ENCODE measurements at regions not wholly inside any gene's neighbourhood (a gene's known extent, or its start where the extent isn't known, plus 50 kb on each side); places are given as distances from the start of the nearest gene placed in this dataset.

DNA sequence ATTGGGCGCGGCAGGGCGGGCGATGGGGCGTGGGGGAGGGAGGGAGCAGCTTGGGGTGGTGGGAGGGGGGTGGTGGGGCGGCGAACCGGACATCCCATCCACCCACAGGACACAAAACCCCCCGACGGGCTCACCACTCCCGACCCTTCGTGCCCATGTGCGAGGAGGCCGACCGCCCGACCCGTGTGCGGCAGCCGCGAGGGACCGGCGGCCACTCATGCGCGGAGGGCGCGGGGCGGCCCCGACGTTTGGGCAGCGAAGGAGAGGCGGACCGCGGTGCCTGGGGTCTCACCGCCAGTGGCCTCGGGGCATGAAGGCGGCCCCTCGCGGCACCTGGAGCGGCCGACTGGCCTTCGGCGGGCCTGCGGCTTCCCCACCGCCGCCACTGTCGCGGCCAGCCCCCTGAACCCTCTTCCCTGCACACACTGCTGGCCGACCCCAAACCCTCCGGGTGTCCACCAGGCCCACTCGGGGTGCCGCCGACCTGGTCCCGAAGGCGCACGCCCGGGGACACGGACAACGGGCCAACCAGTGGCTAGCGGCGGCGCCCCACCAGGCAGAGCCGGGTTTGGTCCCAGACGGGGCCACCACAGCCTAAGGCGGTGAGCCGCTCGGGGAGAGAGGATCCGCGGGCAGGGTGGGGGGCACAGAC is 94.6 kb upstream of the ANKRD30BL start:
- TF ChIP-seq, protein P1, sequence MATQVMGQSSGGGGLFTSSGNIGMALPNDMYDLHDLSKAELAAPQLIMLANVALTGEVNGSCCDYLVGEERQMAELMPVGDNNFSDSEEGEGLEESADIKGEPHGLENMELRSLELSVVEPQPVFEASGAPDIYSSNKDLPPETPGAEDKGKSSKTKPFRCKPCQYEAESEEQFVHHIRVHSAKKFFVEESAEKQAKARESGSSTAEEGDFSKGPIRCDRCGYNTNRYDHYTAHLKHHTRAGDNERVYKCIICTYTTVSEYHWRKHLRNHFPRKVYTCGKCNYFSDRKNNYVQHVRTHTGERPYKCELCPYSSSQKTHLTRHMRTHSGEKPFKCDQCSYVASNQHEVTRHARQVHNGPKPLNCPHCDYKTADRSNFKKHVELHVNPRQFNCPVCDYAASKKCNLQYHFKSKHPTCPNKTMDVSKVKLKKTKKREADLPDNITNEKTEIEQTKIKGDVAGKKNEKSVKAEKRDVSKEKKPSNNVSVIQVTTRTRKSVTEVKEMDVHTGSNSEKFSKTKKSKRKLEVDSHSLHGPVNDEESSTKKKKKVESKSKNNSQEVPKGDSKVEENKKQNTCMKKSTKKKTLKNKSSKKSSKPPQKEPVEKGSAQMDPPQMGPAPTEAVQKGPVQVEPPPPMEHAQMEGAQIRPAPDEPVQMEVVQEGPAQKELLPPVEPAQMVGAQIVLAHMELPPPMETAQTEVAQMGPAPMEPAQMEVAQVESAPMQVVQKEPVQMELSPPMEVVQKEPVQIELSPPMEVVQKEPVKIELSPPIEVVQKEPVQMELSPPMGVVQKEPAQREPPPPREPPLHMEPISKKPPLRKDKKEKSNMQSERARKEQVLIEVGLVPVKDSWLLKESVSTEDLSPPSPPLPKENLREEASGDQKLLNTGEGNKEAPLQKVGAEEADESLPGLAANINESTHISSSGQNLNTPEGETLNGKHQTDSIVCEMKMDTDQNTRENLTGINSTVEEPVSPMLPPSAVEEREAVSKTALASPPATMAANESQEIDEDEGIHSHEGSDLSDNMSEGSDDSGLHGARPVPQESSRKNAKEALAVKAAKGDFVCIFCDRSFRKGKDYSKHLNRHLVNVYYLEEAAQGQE (IDR thresholded peaks at IDR 0.05; ENCODE audit: low read depth) = no peak
- TF ChIP-seq FOXM1 (IDR thresholded peaks at IDR 0.05; ENCODE audit: borderline replicate concordance, low read depth) (no peak), RAD21 (IDR thresholded peaks at IDR 0.05; ENCODE audit: low read depth) (no peak), TCF12 (IDR thresholded peaks at IDR 0.05; ENCODE audit: low read depth) (no peak), EGR1 (IDR thresholded peaks at IDR 0.05) (no peak), NFIC (IDR thresholded peaks at IDR 0.05) (no peak), CEBPB (IDR thresholded peaks at IDR 0.05) (no peak)

DNA sequence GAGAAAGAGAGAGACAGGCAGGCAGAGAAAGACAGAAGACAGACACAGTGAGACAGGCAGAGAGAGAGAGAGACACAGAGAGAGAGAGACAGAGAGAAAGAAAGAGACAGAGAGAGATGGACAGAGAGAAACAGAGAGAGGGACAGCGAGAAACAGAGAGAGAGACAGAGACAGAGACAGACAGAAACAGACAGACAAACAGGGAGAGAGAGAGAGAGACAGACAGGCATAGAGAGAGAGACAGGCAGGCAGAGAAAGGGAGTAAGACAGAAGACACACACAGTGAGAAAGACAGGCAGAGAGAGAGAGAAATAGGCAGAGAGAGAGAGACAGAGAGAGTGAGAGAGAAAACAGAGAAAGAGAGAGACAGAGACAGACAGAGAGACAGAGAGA is 105.3 kb upstream of the ANKRD30BL start:
- TF ChIP-seq EP300 (IDR thresholded peaks at IDR 0.05; ENCODE audit: borderline replicate concordance) = no peak
- no peak for TF ChIP-seq TCF12 (IDR thresholded peaks at IDR 0.05; ENCODE audit: low read depth)

DNA sequence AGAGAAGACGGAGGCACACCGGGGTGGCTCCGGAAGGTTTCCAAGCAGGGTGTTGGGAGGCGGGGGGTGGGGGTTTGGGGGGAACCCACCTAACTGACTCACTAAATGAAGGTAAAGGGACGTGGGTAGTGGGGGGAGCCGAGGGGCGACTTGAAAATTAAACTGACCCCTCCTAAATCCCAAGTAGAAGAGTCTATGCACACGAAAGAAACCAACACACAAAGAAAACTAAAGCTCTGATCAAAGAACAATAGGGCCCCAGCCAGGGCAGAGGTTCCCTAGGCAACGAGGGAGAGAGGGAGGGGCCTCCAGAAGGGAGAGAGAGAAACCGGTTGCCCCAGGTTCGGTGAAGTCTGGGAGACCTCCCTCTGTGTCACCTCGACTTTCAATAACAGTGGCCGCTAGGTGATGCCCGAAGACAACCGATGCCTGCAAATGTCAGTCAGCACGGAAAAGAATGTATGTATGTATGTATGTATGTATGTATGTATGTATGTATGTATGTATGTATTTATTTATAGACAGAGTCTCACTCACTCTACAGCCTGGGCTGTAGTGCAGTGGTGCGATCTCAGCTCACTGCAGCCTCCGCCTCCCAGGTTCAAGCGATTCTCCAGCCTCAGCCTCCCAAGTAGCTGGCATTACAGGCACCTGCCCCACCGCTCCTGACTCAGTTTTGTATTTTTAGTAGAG is 106.7 kb upstream of the ANKRD30BL start:
- TF ChIP-seq RAD21 (IDR thresholded peaks at IDR 0.05; ENCODE audit: low read depth) = peak; percentile 77

DNA sequence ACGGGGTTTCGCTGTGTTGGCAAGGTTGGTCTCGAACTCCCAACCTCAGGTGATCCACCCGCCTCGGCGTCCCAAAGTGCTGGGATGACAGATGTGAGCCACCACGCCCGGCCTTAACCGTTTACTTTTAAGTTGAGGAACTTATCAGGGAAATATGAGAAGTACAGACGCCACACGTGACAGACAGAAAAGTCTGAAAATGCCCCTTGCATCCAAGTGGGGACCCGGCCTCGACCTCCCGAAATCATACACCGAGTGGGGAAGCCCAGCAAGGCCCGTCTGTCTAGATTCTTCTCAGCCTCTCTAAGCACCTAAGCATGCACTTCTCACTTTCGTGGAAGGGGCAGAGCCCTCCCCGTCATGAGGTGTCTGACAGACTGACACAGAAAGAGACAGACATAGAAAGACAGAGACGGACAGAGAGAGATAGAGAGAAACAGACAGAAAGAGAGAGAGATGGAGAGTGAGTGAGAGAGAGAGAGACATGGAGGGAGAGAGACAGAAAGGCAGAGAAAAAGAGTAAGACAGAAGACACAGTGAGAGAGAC is 107.3 kb upstream of the ANKRD30BL start:
- TF ChIP-seq CEBPB (IDR thresholded peaks at IDR 0.05) = no peak
- TF ChIP-seq, protein P2, sequence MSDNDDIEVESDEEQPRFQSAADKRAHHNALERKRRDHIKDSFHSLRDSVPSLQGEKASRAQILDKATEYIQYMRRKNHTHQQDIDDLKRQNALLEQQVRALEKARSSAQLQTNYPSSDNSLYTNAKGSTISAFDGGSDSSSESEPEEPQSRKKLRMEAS (IDR thresholded peaks at IDR 0.05) = no peak
- TF ChIP-seq CREB1 (IDR thresholded peaks at IDR 0.05; ENCODE audit: low read depth) = no peak
- TF ChIP-seq, protein P3, sequence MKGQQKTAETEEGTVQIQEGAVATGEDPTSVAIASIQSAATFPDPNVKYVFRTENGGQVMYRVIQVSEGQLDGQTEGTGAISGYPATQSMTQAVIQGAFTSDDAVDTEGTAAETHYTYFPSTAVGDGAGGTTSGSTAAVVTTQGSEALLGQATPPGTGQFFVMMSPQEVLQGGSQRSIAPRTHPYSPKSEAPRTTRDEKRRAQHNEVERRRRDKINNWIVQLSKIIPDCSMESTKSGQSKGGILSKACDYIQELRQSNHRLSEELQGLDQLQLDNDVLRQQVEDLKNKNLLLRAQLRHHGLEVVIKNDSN (IDR thresholded peaks at IDR 0.05) = no peak
- TF ChIP-seq, protein P1 (IDR thresholded peaks at IDR 0.05; ENCODE audit: low read depth) = no peak
- no peak for TF ChIP-seq TEAD4 (IDR thresholded peaks at IDR 0.05)
- no peak for TF ChIP-seq EP300 (IDR thresholded peaks at IDR 0.05; ENCODE audit: borderline replicate concordance)
- TF ChIP-seq YY1 (IDR thresholded peaks at IDR 0.05; ENCODE audit: low read depth) = no peak
- no peak for TF ChIP-seq NFIC (IDR thresholded peaks at IDR 0.05)
- TF ChIP-seq ZBTB7A (IDR thresholded peaks at IDR 0.05; ENCODE audit: low read depth) = no peak
- TF ChIP-seq TAF1 (IDR thresholded peaks at IDR 0.05; ENCODE audit: low read depth) = no peak
- no peak for TF ChIP-seq FOXM1 (IDR thresholded peaks at IDR 0.05; ENCODE audit: borderline replicate concordance, low read depth)
- no peak for TF ChIP-seq RAD21 (IDR thresholded peaks at IDR 0.05; ENCODE audit: low read depth)

DNA sequence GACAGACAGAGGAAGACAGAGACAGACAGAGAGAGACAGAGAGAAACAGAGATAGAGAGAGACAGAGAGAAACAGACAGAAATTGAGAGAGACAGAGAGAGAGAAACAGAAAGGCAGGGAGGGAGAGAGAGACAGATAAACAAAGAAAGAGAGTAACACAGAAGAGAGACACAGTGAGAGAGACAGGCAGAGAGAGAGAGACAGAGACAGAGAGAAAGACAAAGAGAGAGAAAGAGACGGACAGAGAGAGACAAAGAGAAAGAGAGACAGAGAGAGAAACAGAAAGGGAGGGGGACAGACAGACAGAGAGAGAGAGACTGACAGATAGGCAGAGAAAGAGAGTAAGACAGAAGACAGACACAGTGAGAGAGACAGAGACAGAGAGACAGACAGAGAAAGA is 108.5 kb upstream of the ANKRD30BL start:
- TF ChIP-seq EP300 (IDR thresholded peaks at IDR 0.05; ENCODE audit: borderline replicate concordance) (no peak), TEAD4 (IDR thresholded peaks at IDR 0.05) (no peak), CEBPB (IDR thresholded peaks at IDR 0.05) (no peak), RAD21 (IDR thresholded peaks at IDR 0.05; ENCODE audit: low read depth) (no peak), TCF12 (IDR thresholded peaks at IDR 0.05; ENCODE audit: low read depth) (no peak), EGR1 (IDR thresholded peaks at IDR 0.05) (no peak), FOXM1 (IDR thresholded peaks at IDR 0.05; ENCODE audit: borderline replicate concordance, low read depth) (no peak), YY1 (IDR thresholded peaks at IDR 0.05; ENCODE audit: low read depth) (no peak), NFIC (IDR thresholded peaks at IDR 0.05) (no peak), ZBTB7A (IDR thresholded peaks at IDR 0.05; ENCODE audit: low read depth) (no peak), TAF1 (IDR thresholded peaks at IDR 0.05; ENCODE audit: low read depth) (no peak), CREB1 (IDR thresholded peaks at IDR 0.05; ENCODE audit: low read depth) (no peak)
- TF ChIP-seq, protein P2 (IDR thresholded peaks at IDR 0.05) = no peak
- TF ChIP-seq, protein P3 (IDR thresholded peaks at IDR 0.05) = no peak
- TF ChIP-seq, protein P1 (IDR thresholded peaks at IDR 0.05; ENCODE audit: low read depth) = no peak
